Nephron (organoid): ENCODE measurements at regions not wholly inside any gene's neighbourhood (a gene's known extent, or its start where the extent isn't known, plus 50 kb on each side); places are given as distances from the start of the nearest gene placed in this dataset.
"Not testable (repeated sequence)": the region's sequence is repeated elsewhere in the genome, so short reads cannot be mapped to it uniquely, and the experiment has no call there.

Experiments used
- H3K27ac Mint-ChIP-seq, 3 experiments: 2 replicates each; pipeline ENCODE4 v1.8.0; 2020; ENCODE audit warnings: mixed read lengths in 3 of 3, mild to moderate bottlenecking in 2 of 3, moderate library complexity in 1 of 3
- H3K27me3 Mint-ChIP-seq: 2 replicates; pipeline ENCODE4 v1.8.0; 2021; ENCODE audit warnings: low read depth, mild to moderate bottlenecking, moderate library complexity, mixed read lengths
- H3K36me3 Mint-ChIP-seq: 2 replicates; pipeline ENCODE4 v1.8.0; 2020; ENCODE audit warnings: low read depth, mixed read lengths
- H3K4me1 Mint-ChIP-seq: 2 replicates; pipeline ENCODE4 v1.8.0; 2020; ENCODE audit warnings: mixed read lengths
- H3K4me3 Mint-ChIP-seq, 3 experiments: 2 replicates each; pipeline ENCODE4 v1.8.0; 2020; ENCODE audit warnings: mild to moderate bottlenecking in 3 of 3, mixed read lengths in 3 of 3, moderate library complexity in 2 of 3
- H3K9me3 Mint-ChIP-seq: 2 replicates; pipeline ENCODE4 v1.8.0; 2020; ENCODE audit warnings: mixed read lengths
- CTCF ChIP-seq, 3 experiments: fragments of 200-600 bp; sonication (generic); IDR thresholded peaks; one replicate each; pipeline ENCODE4 v1.5.0; 2021; ENCODE audit warnings: antibody characterized with exemption in 3 of 3; ENCODE audit not compliant: unreplicated experiment in 3 of 3

DNA sequence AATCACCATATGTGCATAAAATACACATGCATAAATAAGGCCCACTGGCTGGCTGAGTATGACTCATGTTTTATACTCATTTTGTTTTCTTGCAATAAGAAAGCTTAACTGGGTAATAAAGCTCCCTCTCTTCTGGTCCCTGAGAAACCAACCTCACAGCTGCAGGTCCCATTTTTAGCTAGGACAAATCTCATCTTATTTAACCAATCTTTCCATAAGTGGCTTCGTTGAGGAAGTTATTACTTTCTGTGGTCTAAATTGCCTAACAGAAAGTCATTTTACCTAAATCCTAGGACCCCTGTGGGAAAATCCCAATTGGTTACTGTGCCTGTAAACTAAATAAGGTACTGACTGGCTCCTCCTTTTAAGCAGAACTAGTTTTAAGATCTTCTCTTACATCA is 232.8 kb upstream of the FBXO33 start:
- Mint-ChIP-seq H3K4me3 (no peak overlapping the region), H3K27ac (no peak overlapping the region), H3K9me3 (no peaks in the 10 kb centered on the region), H3K36me3 (no peaks in the 10 kb centered on the region), H3K27me3 (no peaks in the 10 kb centered on the region), H3K4me1 (no peaks in the 10 kb centered on the region)
- TF ChIP-seq CTCF (IDR thresholded peaks at IDR 0.05; ENCODE audit: unreplicated experiment in 3 of 3): no peak

DNA sequence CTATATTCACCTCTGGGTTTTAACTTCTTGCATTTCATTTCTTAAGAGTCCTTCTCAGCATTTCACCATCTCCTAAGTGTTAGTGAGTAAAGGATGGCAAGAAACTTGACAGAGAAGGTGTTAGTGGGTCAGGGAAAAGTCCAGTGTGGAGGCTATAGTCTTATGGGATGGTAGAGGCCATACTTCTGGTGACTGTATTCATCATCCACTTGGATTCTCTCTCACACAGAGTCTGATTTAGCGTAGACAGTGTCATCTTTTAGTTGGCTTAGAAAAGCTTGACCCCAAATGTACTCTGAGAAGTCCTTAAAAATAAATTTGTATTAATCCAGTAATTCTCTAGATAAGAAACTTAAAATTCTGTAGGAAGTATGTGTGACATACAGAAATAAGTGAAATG is 232.4 kb upstream of the FBXO33 start:
- Mint-ChIP-seq H3K9me3 (no peaks in the 10 kb centered on the region), H3K4me3 (no peak overlapping the region), H3K27ac (peak overlapping the region in 1 of 3 experiments; percentile 44), H3K27me3 (no peaks in the 10 kb centered on the region), H3K36me3 (no peaks in the 10 kb centered on the region), H3K4me1 (no peaks in the 10 kb centered on the region)
- no peak for TF ChIP-seq CTCF (IDR thresholded peaks at IDR 0.05; ENCODE audit: unreplicated experiment in 3 of 3)

DNA sequence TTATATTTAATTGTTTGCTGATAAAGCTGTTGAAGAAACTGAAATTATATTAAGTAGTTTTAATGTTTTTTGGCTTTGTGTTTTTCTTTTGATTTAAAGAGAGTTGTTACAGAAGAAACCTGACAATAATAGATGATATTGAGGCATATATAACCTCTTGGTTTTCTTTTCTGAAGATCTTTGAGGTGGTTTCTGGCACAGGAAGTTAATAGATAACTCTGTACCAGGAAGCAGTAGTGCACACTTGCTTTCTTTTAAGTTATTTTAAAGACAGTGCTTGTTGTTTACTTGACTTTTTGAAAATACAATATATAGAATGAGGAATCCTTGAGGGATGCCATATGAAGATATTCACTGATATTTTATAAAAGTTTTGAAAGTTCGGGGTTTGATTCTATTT is 209.0 kb upstream of the FBXO33 start:
- H3K27ac Mint-ChIP-seq: peak overlapping the region in 2 of 3 experiments; percentile 35 to 83
- no peaks in the 10 kb centered on the region for H3K36me3 Mint-ChIP-seq
- H3K4me1 Mint-ChIP-seq: no peaks in the 10 kb centered on the region
- peaks cover 19% of the 10 kb centered on the region for H3K9me3 Mint-ChIP-seq
- H3K27me3 Mint-ChIP-seq: no peaks in the 10 kb centered on the region
- H3K4me3 Mint-ChIP-seq: no peak overlapping the region
- TF ChIP-seq CTCF (IDR thresholded peaks at IDR 0.05; ENCODE audit: unreplicated experiment in 3 of 3): no peak

DNA sequence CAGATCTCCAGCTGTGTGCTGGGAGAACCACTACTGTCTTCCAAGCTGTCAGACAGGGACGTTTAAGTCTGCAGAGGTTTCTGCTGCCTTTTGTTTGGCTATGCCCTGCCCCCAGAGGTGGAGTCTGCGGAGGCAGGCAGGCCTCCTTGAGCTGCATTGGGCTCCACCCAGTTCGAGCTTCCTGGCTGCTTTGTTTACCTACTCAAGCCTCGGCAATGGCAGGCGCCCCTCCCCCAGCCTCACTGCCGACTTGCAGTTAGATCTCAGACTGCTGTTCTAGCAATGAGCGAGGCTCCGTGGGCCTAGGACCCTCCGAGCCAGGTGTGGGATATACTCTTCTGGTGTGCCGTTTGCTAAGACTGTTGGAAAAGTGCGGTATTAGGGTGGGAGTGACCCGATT is 206.8 kb upstream of the FBXO33 start:
- H3K36me3 Mint-ChIP-seq, H3K27ac Mint-ChIP-seq, H3K4me1 Mint-ChIP-seq, H3K4me3 Mint-ChIP-seq, H3K27me3 Mint-ChIP-seq: not testable (repeated sequence)
- H3K9me3 Mint-ChIP-seq: peaks cover 22% of the 10 kb centered on the region

GRCh38 chr14:39628087-39628486 is 195.9 kb upstream of the FBXO33 start:
- H3K36me3 Mint-ChIP-seq: no peaks in the 10 kb centered on the region
- no peak overlapping the region for H3K27ac Mint-ChIP-seq
- peaks cover 13% of the 10 kb centered on the region for H3K9me3 Mint-ChIP-seq
- H3K4me3 Mint-ChIP-seq: no peak overlapping the region
- TF ChIP-seq CTCF (IDR thresholded peaks at IDR 0.05; ENCODE audit: unreplicated experiment in 3 of 3): no peak
- H3K4me1 Mint-ChIP-seq: no peaks in the 10 kb centered on the region
- H3K27me3 Mint-ChIP-seq: no peaks in the 10 kb centered on the region

DNA sequence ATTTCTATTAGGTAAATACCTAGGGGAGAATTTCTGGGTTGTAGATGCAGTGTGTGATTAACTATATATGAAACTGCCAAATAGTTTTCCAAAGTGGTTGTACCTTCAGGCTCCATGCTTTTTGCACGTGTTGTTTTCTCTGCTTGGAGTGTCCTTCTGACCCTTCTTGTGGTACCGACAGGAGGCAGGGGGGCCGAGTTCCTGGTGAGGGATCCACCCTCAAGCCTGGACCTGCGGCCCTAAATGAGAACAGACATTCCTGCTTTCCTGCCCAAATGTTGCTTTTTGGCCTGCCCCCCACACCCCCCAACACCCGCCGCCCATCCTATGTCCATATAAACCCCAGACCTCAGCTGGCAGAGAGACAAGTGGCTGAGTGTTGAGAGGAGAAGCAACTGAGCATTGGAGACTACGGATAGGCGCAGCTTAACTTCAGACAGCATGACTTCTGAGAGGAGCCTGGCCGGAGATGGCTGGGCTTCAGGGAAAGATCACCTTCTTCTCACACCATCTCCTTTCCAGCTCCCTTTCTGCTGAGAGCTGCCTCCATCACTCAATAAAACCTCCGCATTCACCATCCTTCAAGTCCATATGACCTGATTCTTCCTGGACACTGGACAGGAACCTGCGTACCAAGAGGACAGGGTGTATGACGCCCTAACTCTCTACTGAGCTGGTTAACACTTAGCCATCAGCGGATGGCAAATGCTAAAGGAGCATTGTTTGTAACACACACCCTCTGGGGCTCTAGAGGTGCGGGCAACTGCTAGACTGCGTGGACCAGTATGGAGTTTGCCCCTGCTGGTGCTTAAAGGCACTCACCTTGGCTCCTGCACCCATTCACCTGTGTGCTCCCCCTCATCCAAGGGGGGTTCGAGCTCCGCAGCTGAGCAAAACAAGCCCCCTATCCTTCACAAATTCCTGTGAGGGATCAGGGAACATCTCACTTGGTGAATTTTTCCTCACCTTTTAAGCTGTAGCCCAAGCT is 194.7 kb upstream of the FBXO33 start:
- no peak for TF ChIP-seq CTCF (IDR thresholded peaks at IDR 0.05; ENCODE audit: unreplicated experiment in 3 of 3)
- Mint-ChIP-seq H3K36me3 (no peaks in the 10 kb centered on the region), H3K9me3 (peaks cover 17% of the 10 kb centered on the region), H3K4me3 (no peak overlapping the region), H3K27ac (no peak overlapping the region), H3K4me1 (no peaks in the 10 kb centered on the region), H3K27me3 (no peaks in the 10 kb centered on the region)
